Adrenal gland (tissue), 5 donors: ENCODE measurements at regions not wholly inside any gene's neighbourhood (a gene's known extent, or its start where the extent isn't known, plus 50 kb on each side); places are given as distances from the start of the nearest gene placed in this dataset.

Source experiments
- POLR2A ChIP-seq, 2 donors: fragments of 450-650 bp; IDR thresholded peaks; one replicate each; pipeline ENCODE4 v1.6.1; 2017; ENCODE audit warnings: antibody characterized with exemption in 2 of 2, mild to moderate bottlenecking in 2 of 2, moderate library complexity in 1 of 2
- TF ChIP-seq, protein P1 (sequence below), 6 experiments: fragments of 450-650 bp in 4 of 6; fragments of 200-600 bp in 2 of 6; sonication (generic) in 1 of 6; IDR thresholded peaks; 1 replicate in 5 of 6; 2 replicates in 1 of 6; pipeline versions ENCODE4 v1.5.1 to v1.8.0; 2016 to 2021; ENCODE audit warnings: antibody characterized with exemption in 6 of 6, mild to moderate bottlenecking in 2 of 6, moderate library complexity in 1 of 6
- donor health status: DM: no; HTN: no; CAD: no.

GRCh38 chr20:7155282-7155681 is 387.8 kb downstream of the BMP2 start:
- no peak for TF ChIP-seq POLR2A (IDR thresholded peaks at IDR 0.05)
- TF ChIP-seq, protein P1, sequence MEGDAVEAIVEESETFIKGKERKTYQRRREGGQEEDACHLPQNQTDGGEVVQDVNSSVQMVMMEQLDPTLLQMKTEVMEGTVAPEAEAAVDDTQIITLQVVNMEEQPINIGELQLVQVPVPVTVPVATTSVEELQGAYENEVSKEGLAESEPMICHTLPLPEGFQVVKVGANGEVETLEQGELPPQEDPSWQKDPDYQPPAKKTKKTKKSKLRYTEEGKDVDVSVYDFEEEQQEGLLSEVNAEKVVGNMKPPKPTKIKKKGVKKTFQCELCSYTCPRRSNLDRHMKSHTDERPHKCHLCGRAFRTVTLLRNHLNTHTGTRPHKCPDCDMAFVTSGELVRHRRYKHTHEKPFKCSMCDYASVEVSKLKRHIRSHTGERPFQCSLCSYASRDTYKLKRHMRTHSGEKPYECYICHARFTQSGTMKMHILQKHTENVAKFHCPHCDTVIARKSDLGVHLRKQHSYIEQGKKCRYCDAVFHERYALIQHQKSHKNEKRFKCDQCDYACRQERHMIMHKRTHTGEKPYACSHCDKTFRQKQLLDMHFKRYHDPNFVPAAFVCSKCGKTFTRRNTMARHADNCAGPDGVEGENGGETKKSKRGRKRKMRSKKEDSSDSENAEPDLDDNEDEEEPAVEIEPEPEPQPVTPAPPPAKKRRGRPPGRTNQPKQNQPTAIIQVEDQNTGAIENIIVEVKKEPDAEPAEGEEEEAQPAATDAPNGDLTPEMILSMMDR (IDR thresholded peaks at IDR 0.05): no peak
